Ovary (tissue), 3 donors: ENCODE measurements at regions not wholly inside any gene's neighbourhood (a gene's known extent, or its start where the extent isn't known, plus 50 kb on each side); places are given as distances from the start of the nearest gene placed in this dataset.

Source experiments
- POLR2A ChIP-seq: fragments of 450-650 bp; IDR thresholded peaks from one replicate; pipeline ENCODE4 v1.6.1; 2017; ENCODE audit warnings: antibody characterized with exemption, mild to moderate bottlenecking, moderate library complexity
- TF ChIP-seq, protein P1 (sequence below), 3 donors: fragments of 450-650 bp in 2 of 3; fragments of 200-600 bp in 1 of 3; IDR thresholded peaks; one replicate each; pipeline versions ENCODE4 v1.5.1 to v1.8.0; 2016 to 2022; ENCODE audit warnings: antibody characterized with exemption in 3 of 3, mild to moderate bottlenecking in 1 of 3
- donor health status: DM: no; HTN: no; CAD: no.

DNA sequence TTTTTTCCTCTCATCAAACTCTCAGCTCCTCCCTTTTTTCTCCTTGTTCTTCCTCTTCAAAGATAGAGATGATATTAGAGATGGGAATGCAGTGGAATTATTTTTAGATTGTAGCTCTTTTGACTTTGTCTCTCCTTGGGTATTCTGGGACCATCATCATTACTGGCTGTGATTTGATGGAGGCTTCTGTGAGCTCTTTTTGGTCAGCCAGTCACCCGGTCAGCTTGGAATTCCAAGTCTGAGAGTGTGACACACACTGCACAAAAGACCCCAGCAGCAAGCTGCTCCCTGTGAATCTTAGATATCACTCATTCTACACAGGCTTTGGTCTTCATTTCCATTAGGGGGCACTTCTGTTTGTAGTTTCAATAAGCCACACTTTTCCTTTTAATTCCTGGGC is 51.6 kb upstream of the NEK7 start:
- TF ChIP-seq, protein P1, sequence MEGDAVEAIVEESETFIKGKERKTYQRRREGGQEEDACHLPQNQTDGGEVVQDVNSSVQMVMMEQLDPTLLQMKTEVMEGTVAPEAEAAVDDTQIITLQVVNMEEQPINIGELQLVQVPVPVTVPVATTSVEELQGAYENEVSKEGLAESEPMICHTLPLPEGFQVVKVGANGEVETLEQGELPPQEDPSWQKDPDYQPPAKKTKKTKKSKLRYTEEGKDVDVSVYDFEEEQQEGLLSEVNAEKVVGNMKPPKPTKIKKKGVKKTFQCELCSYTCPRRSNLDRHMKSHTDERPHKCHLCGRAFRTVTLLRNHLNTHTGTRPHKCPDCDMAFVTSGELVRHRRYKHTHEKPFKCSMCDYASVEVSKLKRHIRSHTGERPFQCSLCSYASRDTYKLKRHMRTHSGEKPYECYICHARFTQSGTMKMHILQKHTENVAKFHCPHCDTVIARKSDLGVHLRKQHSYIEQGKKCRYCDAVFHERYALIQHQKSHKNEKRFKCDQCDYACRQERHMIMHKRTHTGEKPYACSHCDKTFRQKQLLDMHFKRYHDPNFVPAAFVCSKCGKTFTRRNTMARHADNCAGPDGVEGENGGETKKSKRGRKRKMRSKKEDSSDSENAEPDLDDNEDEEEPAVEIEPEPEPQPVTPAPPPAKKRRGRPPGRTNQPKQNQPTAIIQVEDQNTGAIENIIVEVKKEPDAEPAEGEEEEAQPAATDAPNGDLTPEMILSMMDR (IDR thresholded peaks at IDR 0.05) = no peak
- no peak for TF ChIP-seq POLR2A
